Central memory CD4-positive, alpha-beta T cell (primary cell): ENCODE measurements at regions not wholly inside any gene's neighbourhood (a gene's known extent, or its start where the extent isn't known, plus 50 kb on each side); places are given as distances from the start of the nearest gene placed in this dataset.
"Not testable (repeated sequence)": the region's sequence is repeated elsewhere in the genome, so short reads cannot be mapped to it uniquely, and the experiment has no call there.

Experiments used
- DNase-seq: peaks from one replicate; pipeline ENCODE4 v3.0.0; 2022

- no peak for DNase-seq
These were observed 1084.4 kb upstream of the SPRY2 start for GRCh38 chr13:81425286-81425685.

GRCh38 chr13:81409284-81409683 lies 1068.4 kb upstream of the SPRY2 start:
- DNase-seq, result no peak

- no peak for DNase-seq
These were observed 1067.7 kb upstream of the SPRY2 start for GRCh38 chr13:81408647-81409046.

GRCh38 chr13:81406639-81407292 lies 1065.8 kb upstream of the SPRY2 start:
- no peak for DNase-seq

GRCh38 chr13:81406022-81406421 lies 1065.1 kb upstream of the SPRY2 start:
- DNase-seq, result no peak

- no peak for DNase-seq
These were observed 1055.3 kb upstream of the SPRY2 start for GRCh38 chr13:81396192-81396591.

- DNase-seq, result no peak
These were observed 1054.4 kb upstream of the SPRY2 start for GRCh38 chr13:81395368-81395767.

- no peak for DNase-seq
These were observed 1053.7 kb upstream of the SPRY2 start for GRCh38 chr13:81394640-81395039.

GRCh38 chr13:81393721-81394120 lies 1052.8 kb upstream of the SPRY2 start:
- no peak for DNase-seq

GRCh38 chr13:81393110-81393509 lies 1052.2 kb upstream of the SPRY2 start:
- no peak for DNase-seq

- no peak for DNase-seq
These were observed 1047.5 kb upstream of the SPRY2 start for GRCh38 chr13:81388400-81388799.

GRCh38 chr13:81383444-81383843 lies 1042.5 kb upstream of the SPRY2 start:
- no peak for DNase-seq

- no peak for DNase-seq
These were observed 1041.3 kb upstream of the SPRY2 start for GRCh38 chr13:81382246-81382645.

GRCh38 chr13:81381560-81381959 lies 1040.6 kb upstream of the SPRY2 start:
- no peak for DNase-seq

- DNase-seq, result no peak
These were observed 1038.3 kb upstream of the SPRY2 start for GRCh38 chr13:81379183-81379582.

- DNase-seq, result no peak
These were observed 1037.0 kb upstream of the SPRY2 start for GRCh38 chr13:81377921-81378320.

- DNase-seq, result no peak
These were observed 1034.8 kb upstream of the SPRY2 start for GRCh38 chr13:81375709-81376108.

GRCh38 chr13:81362711-81363110 lies 1021.8 kb upstream of the SPRY2 start:
- not testable (repeated sequence) for DNase-seq

- DNase-seq, result no peak
These were observed 1009.1 kb upstream of the SPRY2 start for GRCh38 chr13:81350056-81350455.

GRCh38 chr13:81340118-81341069 lies 999.5 kb upstream of the SPRY2 start:
- DNase-seq, result not testable (repeated sequence)

GRCh38 chr13:81339666-81340065 lies 998.7 kb upstream of the SPRY2 start:
- DNase-seq, result not testable (repeated sequence)

- DNase-seq, result no peak
These were observed 993.6 kb upstream of the SPRY2 start for GRCh38 chr13:81334481-81334880.

GRCh38 chr13:81326913-81327312 lies 986.0 kb upstream of the SPRY2 start:
- DNase-seq, result no peak

- DNase-seq, result no peak
These were observed 979.6 kb upstream of the SPRY2 start for GRCh38 chr13:81320516-81320915.
